HL-60 (cell line): ENCODE measurements at regions not wholly inside any gene's neighbourhood (a gene's known extent, or its start where the extent isn't known, plus 50 kb on each side); places are given as distances from the start of the nearest gene placed in this dataset.

Source experiments
- DNase-seq, 2 experiments: peaks; one replicate each; pipeline ENCODE4 v3.0.0-alpha.2; 2010 to 2020; ENCODE audit warnings: low read depth in 1 of 2, low spot score in 1 of 2
- H3K27ac ChIP-seq: fragments of 250-450 bp; sonication (Bioruptor Pico); replicated peaks from 2 replicates; pipeline ENCODE4 v1.5.1; 2020; ENCODE audit warnings: mild to moderate bottlenecking, moderate library complexity
- H3K27me3 ChIP-seq: fragments of 250-450 bp; sonication (Bioruptor Pico); 2 replicates; pipeline ENCODE4 v1.5.1; 2021; ENCODE audit warnings: mild to moderate bottlenecking, moderate library complexity; ENCODE audit not compliant: insufficient read depth, poor library complexity, severe bottlenecking
- H3K4me3 ChIP-seq: replicated peaks from 2 replicates; pipeline ENCODE4 v1.5.1; 2011; ENCODE audit warnings: mild to moderate bottlenecking, control low read depth, low read length; ENCODE audit not compliant: insufficient read depth
- CTCF ChIP-seq: IDR thresholded peaks from one replicate; pipeline ENCODE4 v1.5.1; 2011; ENCODE audit warnings: low read length, control low read depth, inconsistent platforms; ENCODE audit not compliant: insufficient read depth
- GABPA ChIP-seq: IDR thresholded peaks from 2 replicates; pipeline ENCODE4 v1.6.1; 2012; ENCODE audit warnings: low read depth
- POLR2AphosphoS5 ChIP-seq: IDR thresholded peaks from 2 replicates; pipeline ENCODE4 v1.6.1; 2012; ENCODE audit warnings: low read depth
- REST ChIP-seq: IDR thresholded peaks from 2 replicates; pipeline ENCODE4 v1.6.1; 2012; ENCODE audit warnings: low read depth; ENCODE audit not compliant: insufficient replicate concordance
- SPI1 ChIP-seq: IDR thresholded peaks from 2 replicates; pipeline ENCODE4 v1.6.1; 2012; ENCODE audit warnings: low read depth, mild to moderate bottlenecking, borderline replicate concordance

GRCh38 chr7:84512055-84512454 is 317.5 kb upstream of the SEMA3A start:
- TF ChIP-seq CTCF = no peak
- no peak for TF ChIP-seq POLR2AphosphoS5
- TF ChIP-seq SPI1 = no peak
- TF ChIP-seq GABPA = no peak
- no peak for TF ChIP-seq REST
- Histone ChIP-seq H3K27ac (no peak overlapping the region), H3K4me3 (no peak overlapping the region), H3K27me3 (no peaks in the 10 kb centered on the region)
- DNase-seq = no peak

- Histone ChIP-seq H3K27me3 (no peaks in the 10 kb centered on the region), H3K27ac (no peak overlapping the region), H3K4me3 (no peak overlapping the region)
- no peak for DNase-seq
- no peak for TF ChIP-seq GABPA
- TF ChIP-seq CTCF = no peak
- no peak for TF ChIP-seq REST
- TF ChIP-seq SPI1 = no peak
- TF ChIP-seq POLR2AphosphoS5 = no peak
Observed at GRCh38 chr7:84510505-84510904, 315.9 kb upstream of the SEMA3A start.

- DNase-seq = no peak
- Histone ChIP-seq H3K27ac (no peak overlapping the region), H3K4me3 (no peak overlapping the region), H3K27me3 (no peaks in the 10 kb centered on the region)
- TF ChIP-seq CTCF (no peak), REST (no peak), SPI1 (no peak), POLR2AphosphoS5 (no peak)
Observed at GRCh38 chr7:84509522-84509921, 314.9 kb upstream of the SEMA3A start.
